Adrenal gland (tissue), 9 donors: ENCODE measurements at regions not wholly inside any gene's neighbourhood (a gene's known extent, or its start where the extent isn't known, plus 50 kb on each side); places are given as distances from the start of the nearest gene placed in this dataset.
A peak's percentile ranks its signal among the peaks of the same experiment; 100 is the strongest.

Source experiments
- DNase-seq, 7 donors: peaks; one replicate each; pipeline ENCODE4 v3.0.0-alpha.2; 2019 to 2020
- H3K27ac ChIP-seq, 5 donors: fragments of 200-600 bp; sonication (generic) in 4 of 5; 1 replicate in 3 of 5; 2 replicates in 2 of 5; pipeline versions ENCODE4 v1.5.1 to v1.8.0; 2016 to 2020; ENCODE audit warnings: mild to moderate bottlenecking in 1 of 5
- H3K27me3 ChIP-seq: fragments of 200-600 bp; 2 replicates; pipeline ENCODE4 v1.8.0; 2021
- H3K36me3 ChIP-seq, 2 donors: fragments of 200-600 bp; replicated peaks in 1 of 2; 1 replicate in 1 of 2; 2 replicates in 1 of 2; pipeline versions ENCODE4 v1.5.1 to v1.8.0; 2018 to 2022
- H3K4me1 ChIP-seq, 2 donors: fragments of 200-600 bp; replicated peaks in 1 of 2; 1 replicate in 1 of 2; 2 replicates in 1 of 2; pipeline versions ENCODE4 v1.5.1 to v1.8.0; 2018 to 2021
- H3K4me3 ChIP-seq, 4 donors: fragments of 200-600 bp; sonication (generic) in 3 of 4; one replicate each; pipeline ENCODE4 v1.5.1; 2016 to 2018
- H3K9me3 ChIP-seq, 3 donors: fragments of 200-600 bp; sonication (generic) in 1 of 3; replicated peaks in 1 of 3; 1 replicate in 2 of 3; 2 replicates in 1 of 3; pipeline versions ENCODE4 v1.5.1 to v1.8.0; 2016 to 2021
- POLR2A ChIP-seq, 2 donors: fragments of 450-650 bp; IDR thresholded peaks; one replicate each; pipeline ENCODE4 v1.6.1; 2017; ENCODE audit warnings: antibody characterized with exemption in 2 of 2, mild to moderate bottlenecking in 2 of 2, moderate library complexity in 1 of 2
- WGBS, 4 donors: extraction: QIAGEN DNeasy Blood & Tissue Kit in 2 of 4; methylation state at CpG; one replicate each; pipeline versions ENCODE4 v1.1.5 to v1.1.7; 2013 to 2017; 5-methylcytosine and 5-hydroxymethylcytosine counted together
- intact Hi-C, 2 donors: fragments of 100-400 bp; cut with DNase I; formaldehyde crosslinking; loops; one replicate each; pipeline versions ENCODE4 v1.14.1 to v1.15.0; 2022 to 2023
- TF ChIP-seq, protein P1 (sequence below), 6 experiments: fragments of 450-650 bp in 4 of 6; fragments of 200-600 bp in 2 of 6; sonication (generic) in 1 of 6; IDR thresholded peaks; 1 replicate in 5 of 6; 2 replicates in 1 of 6; pipeline versions ENCODE4 v1.5.1 to v1.8.0; 2016 to 2021; ENCODE audit warnings: antibody characterized with exemption in 6 of 6, mild to moderate bottlenecking in 2 of 6, moderate library complexity in 1 of 6
- donor health status: healthy with polysubstance abuse.
- donor health status: Bipolar disorder and iron deficiency.
- donor health status: DM: yes; HTN: yes; CAD: no.
- donor health status: DM: no; HTN: no; CAD: no.
- donor health status: DM: no; HTN: no; CAD: no.

DNA sequence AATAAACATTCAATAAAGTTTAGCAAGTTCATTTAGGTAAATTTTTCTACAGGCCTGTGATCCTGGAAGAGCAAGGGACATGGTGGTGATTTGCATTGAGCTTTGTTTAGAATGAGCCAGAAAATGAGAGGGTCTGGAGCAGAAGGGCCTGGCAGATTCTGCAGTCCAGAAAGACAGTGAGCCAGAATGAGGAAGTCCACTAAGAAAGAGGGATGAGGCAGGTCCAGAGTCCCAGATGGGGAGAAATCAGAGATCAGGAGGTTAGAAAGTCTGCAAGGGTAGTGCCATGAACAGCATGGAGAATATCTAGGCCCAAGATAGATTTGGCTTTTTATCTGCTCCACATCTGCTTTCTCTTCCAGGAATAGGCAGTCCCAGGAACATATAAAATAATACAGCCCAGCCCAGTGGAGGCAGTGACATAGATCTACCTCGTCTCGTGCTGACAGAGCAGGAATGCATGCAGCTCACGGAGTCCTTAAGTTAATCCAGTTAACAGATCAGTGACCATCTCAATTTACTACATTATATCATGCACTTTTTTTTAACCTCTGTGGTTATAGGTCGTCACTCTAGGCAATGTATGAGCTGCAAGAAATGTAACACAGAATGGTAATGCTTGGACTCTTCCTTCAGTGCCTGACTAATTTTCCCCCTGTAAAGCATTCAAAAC lies 429.0 kb downstream of the SUCLG1 start:
- intact Hi-C loops, result loop anchor here in 1 of 2 donors (5.0 kb wide), 1 partner anchor 282 kb away; no protein-coding TSS in a partner anchor
- no peak for TF ChIP-seq POLR2A (IDR thresholded peaks at IDR 0.05)
- TF ChIP-seq, protein P1, sequence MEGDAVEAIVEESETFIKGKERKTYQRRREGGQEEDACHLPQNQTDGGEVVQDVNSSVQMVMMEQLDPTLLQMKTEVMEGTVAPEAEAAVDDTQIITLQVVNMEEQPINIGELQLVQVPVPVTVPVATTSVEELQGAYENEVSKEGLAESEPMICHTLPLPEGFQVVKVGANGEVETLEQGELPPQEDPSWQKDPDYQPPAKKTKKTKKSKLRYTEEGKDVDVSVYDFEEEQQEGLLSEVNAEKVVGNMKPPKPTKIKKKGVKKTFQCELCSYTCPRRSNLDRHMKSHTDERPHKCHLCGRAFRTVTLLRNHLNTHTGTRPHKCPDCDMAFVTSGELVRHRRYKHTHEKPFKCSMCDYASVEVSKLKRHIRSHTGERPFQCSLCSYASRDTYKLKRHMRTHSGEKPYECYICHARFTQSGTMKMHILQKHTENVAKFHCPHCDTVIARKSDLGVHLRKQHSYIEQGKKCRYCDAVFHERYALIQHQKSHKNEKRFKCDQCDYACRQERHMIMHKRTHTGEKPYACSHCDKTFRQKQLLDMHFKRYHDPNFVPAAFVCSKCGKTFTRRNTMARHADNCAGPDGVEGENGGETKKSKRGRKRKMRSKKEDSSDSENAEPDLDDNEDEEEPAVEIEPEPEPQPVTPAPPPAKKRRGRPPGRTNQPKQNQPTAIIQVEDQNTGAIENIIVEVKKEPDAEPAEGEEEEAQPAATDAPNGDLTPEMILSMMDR (IDR thresholded peaks at IDR 0.05), result no peak
- no peak for DNase-seq
- Histone ChIP-seq H3K27ac (no peak overlapping the region), H3K36me3 (no peaks in the 10 kb centered on the region), H3K27me3 (no peaks in the 10 kb centered on the region), H3K4me1 (no peaks in the 10 kb centered on the region), H3K9me3 (no peaks in the 10 kb centered on the region), H3K4me3 (no peak overlapping the region)
- WGBS, 4 donors, result 86 to 91% (median 87%) methylated on average over 4 of the region's 4 CpGs

DNA sequence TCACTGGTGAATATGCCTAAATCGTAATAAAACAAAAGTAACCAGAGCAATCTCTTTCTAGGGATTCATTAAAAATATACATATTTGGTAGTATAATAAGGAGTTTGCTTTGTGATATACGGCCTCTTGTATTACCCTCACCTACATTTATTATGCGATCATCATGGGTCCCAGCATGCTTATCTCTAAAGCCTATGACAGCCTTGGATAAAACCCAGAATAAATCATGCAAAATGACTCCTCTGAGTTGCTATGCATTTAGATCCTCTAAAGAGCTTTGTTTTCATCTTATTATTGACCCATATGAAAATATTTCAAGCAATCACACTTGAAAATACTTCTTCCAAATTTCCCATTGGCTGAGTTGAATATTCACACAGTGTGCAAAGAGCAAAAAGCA lies 432.3 kb downstream of the SUCLG1 start:
- DNase-seq, result no peak
- intact Hi-C loops, result loop anchor here in 1 of 2 donors (5.0 kb wide), 1 partner anchor 285 kb away; no protein-coding TSS in a partner anchor
- Histone ChIP-seq H3K4me3 (no peak overlapping the region), H3K9me3 (no peaks in the 10 kb centered on the region), H3K27me3 (no peaks in the 10 kb centered on the region), H3K4me1 (no peaks in the 10 kb centered on the region), H3K27ac (no peak overlapping the region), H3K36me3 (no peaks in the 10 kb centered on the region)
- 65 to 76% (median 73%) methylated on average over 3 of the region's 3 CpGs for WGBS, 4 donors
- TF ChIP-seq POLR2A (IDR thresholded peaks at IDR 0.05), result no peak
- TF ChIP-seq, protein P1 (IDR thresholded peaks at IDR 0.05), result no peak

DNA sequence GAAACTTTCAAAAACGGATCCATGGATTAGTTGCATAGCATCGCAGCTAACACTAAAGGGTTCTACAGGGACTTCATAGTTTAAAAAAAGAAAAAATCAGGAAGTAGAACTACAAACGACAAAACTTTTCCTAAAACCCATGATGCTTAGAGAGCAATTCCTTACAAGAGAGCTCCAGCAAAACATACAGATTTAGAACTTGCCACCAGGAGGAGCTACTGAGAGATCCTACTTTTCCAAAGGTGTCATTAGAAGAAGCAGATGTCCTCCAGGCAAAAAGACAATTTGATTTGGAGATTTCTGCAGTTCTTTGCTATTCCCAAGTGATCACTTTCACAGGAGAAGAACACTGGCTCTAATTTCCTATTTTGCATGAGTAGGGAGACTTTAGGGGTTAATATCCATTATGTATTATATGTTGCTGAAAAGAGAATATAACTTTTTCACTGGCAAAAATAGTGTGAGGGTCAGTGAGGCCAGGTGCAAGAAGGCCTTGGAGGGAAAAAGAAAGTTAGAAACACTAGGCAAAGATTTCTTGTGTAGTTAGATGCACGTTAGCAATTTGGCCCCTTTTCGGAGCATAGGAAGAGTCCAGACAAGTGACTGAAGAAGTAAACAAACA lies 436.2 kb downstream of the SUCLG1 start:
- no peak for TF ChIP-seq POLR2A (IDR thresholded peaks at IDR 0.05)
- TF ChIP-seq, protein P1 (IDR thresholded peaks at IDR 0.05), result peak; percentile 44 to 67 (median 62)
- WGBS, 4 donors, result 37 to 44% (median 38%) methylated on average over 5 of the region's 5 CpGs
- H3K4me1 ChIP-seq, result no peaks in the 10 kb centered on the region
- no peaks in the 10 kb centered on the region for H3K27me3 ChIP-seq
- intact Hi-C loops, result no loop called here
- H3K27ac ChIP-seq, result no peak overlapping the region
- H3K9me3 ChIP-seq, result no peaks in the 10 kb centered on the region
- no peaks in the 10 kb centered on the region for H3K36me3 ChIP-seq
- DNase-seq, result peak; percentile 25 to 67 (median 37)
- H3K4me3 ChIP-seq, result no peak overlapping the region

DNA sequence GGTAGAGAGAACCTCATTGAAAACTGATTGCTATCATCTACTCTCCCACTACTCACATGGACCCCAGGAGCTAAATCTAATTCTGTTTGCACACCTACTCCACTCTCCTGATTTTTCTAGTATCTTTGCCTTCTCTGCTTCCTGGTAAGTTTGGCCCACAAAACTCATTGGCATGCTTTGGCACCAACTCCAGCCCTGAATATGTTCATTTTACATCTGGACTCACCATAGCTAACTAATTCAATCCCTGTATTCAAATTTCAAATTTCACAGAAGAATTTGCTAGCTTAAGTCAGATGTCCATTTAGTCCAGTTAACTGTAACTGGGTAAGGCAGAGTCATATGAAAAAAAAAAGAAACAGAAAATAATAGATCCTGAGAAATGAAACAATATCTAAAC lies 442.1 kb downstream of the SUCLG1 start:
- DNase-seq, result no peak
- H3K9me3 ChIP-seq, result no peaks in the 10 kb centered on the region
- no peak overlapping the region for H3K27ac ChIP-seq
- H3K4me3 ChIP-seq, result no peak overlapping the region
- H3K27me3 ChIP-seq, result no peaks in the 10 kb centered on the region
- no peak for TF ChIP-seq POLR2A (IDR thresholded peaks at IDR 0.05)
- H3K36me3 ChIP-seq, result no peaks in the 10 kb centered on the region
- intact Hi-C loops, result no loop called here
- H3K4me1 ChIP-seq, result no peaks in the 10 kb centered on the region

DNA sequence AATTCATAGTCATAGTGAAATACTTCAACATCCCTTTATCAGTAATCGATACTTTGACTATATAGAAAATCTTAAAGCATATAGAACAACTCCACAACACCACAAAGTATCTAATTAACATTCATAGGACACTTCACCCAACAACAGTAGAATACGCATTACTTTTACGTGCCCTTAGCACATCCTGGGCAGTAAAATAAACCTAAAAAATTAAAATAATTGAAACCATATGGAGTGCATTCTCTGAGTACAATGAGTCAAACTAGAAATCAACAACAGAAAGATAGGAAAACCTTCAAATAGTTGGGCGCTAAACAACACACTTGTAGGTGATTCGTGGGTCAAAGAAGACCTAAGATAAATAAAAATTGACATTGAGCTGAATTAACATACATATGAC lies 442.9 kb downstream of the SUCLG1 start:
- Histone ChIP-seq H3K9me3 (no peaks in the 10 kb centered on the region), H3K27ac (no peak overlapping the region), H3K4me3 (no peak overlapping the region), H3K36me3 (no peaks in the 10 kb centered on the region), H3K4me1 (no peaks in the 10 kb centered on the region), H3K27me3 (no peaks in the 10 kb centered on the region)
- 81 to 85% (median 84%) methylated on average over 5 of the region's 5 CpGs for WGBS, 4 donors
- TF ChIP-seq, protein P1 (IDR thresholded peaks at IDR 0.05), result no peak
- no peak for TF ChIP-seq POLR2A (IDR thresholded peaks at IDR 0.05)
- intact Hi-C loops, result no loop called here
- no peak for DNase-seq
